ENCODE measurements at regions not wholly inside any gene's neighbourhood (a gene's known extent, or its start where the extent isn't known, plus 50 kb on each side); places are given as distances from the start of the nearest gene placed in this dataset.

DNA sequence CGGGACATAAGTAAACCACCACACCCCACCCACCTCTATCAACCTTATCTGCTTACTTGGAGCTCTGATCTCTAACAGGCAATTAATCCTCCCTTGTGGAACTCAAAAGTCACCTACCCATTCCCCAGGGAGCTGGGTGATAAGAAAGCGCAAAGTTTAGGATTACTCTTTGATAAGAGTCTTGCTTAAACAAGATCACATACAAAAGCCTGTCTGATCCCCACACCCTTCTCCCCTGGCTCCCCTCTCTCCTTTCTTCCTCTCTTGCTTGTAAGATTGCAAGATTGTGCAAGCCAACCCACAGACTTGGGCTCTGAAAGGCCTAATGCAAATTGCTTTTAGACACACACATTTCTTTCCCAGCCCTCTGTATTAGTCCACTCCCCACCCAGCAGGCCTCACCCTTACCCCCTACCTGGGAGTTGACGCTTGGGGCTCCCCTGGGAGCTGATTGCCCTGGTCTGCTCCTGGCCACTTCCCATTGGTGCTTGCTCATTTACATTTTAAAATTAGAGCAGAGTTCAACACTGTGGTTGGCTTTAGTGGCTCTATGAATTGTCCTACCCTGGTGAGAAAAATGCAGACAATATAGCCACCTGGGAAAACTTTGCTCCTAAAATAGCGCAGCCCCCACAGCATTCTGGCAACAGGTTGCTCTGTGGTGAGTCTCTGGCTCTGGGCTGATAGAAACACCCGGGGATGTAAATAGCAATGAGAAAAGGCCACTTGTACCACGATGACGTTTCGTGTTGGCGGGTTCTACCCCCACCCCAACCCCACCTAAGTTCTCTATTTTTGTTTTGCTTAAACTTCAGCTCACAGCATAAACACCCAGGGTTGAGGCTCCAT is 58.9 kb upstream of the EPCAM start (continued):
- no peak for TF ChIP-seq ZNF384 (IDR thresholded peaks at IDR 0.05; ENCODE audit: borderline replicate concordance, low read depth, low read length)

- ChIA-PET POLR2A (interaction anchor here (0.7 to 6.5 kb wide), 6 partner anchors 9 to 391 kb away, joined by 3 to 82 read pairs (median 6); no protein-coding TSS in a partner anchor), RAD21 (ENCODE audit: unreplicated experiment) (interaction anchor here (0.8 to 8.2 kb wide), 13 partner anchors 8 to 393 kb away, joined by 3 to 129 read pairs (median 7); no protein-coding TSS in a partner anchor), CTCF (interaction anchor here (0.6 to 9.8 kb wide), 9 partner anchors 9 to 392 kb away, joined by 3 to 120 read pairs (median 7); no protein-coding TSS in a partner anchor), SMC1A (ENCODE audit: uncharacterized antibody, unreplicated experiment) (interaction anchor here (0.7 to 9.9 kb wide), 16 partner anchors 8 to 366 kb away, joined by 3 to 145 read pairs (median 6); no protein-coding TSS in a partner anchor)
- H2AFZ ChIP-seq (ENCODE audit: control insufficient read depth, low read depth, low read length), result peak overlapping the region; percentile 54
- TF ChIP-seq KLF5 (IDR thresholded peaks at IDR 0.05; ENCODE audit: partially characterized antibody) (no peak), RAD51 (IDR thresholded peaks at IDR 0.05) (no peak), STAT1 (conservative IDR thresholded peaks at IDR 0.05) (peak; percentile 69; the same call in 1 of the 2 replicates), WRNIP1 (IDR thresholded peaks at IDR 0.05; ENCODE audit: borderline replicate concordance, low read depth, low read length) (0 out of 2 replicates have a peak, but pooled peaks have one; percentile 12), SMC3 (IDR thresholded peaks at IDR 0.05; ENCODE audit: borderline replicate concordance, low read length) (no peak), IRF4 (IDR thresholded peaks at IDR 0.05; ENCODE audit: low read depth, low read length) (no peak), BACH1 (IDR thresholded peaks at IDR 0.05; ENCODE audit: borderline replicate concordance) (0 out of 2 replicates have a peak, but pooled peaks have one; percentile 39), BHLHE40 (IDR thresholded peaks at IDR 0.05; ENCODE audit: borderline replicate concordance in 1 of 2, low read depth in 2 of 2, low read length in 1 of 2) (peak in 1 of 2 experiments; percentile 35; a peak in 2 of 4 replicates)
- peaks cover 44% of the 10 kb centered on the region for H3K4me1 ChIP-seq (ENCODE audit: control insufficient read depth, insufficient read depth, low read length)
- peak overlapping the region; percentile 99 for H3K4me2 ChIP-seq (ENCODE audit: control insufficient read depth, insufficient read depth)
- in situ Hi-C loops (cut with MboI) (no loop called here), intact Hi-C loops (cut with micrococcal nuclease; ENCODE audit: unreplicated experiment) (no loop called here)
- H3K9ac ChIP-seq (ENCODE audit: control insufficient read depth, insufficient read depth, low read length), result peak overlapping the region; percentile 74
- H4K20me1 ChIP-seq (ENCODE audit: control insufficient read depth, insufficient read depth), result no peaks in the 10 kb centered on the region
- peak; percentile 41 for ATAC-seq
- no peak for FAIRE-seq
- no peak for DNase-seq (ENCODE audit: low read depth, low spot score)
- 41% methylated on average over 5 of the region's 5 CpGs for WGBS (ENCODE audit: insufficient coverage, insufficient replicate concordance, low lambda C conversion rate, missing lambda C conversion rate)
- no peaks in the 10 kb centered on the region for H3K79me2 ChIP-seq (ENCODE audit: control insufficient read depth, insufficient read depth, low read length)
- no peaks in the 10 kb centered on the region for H3K27me3 ChIP-seq (replicated peaks in 1 of 2; ENCODE audit: control insufficient read depth in 2 of 2, insufficient read depth in 2 of 2, low read length in 1 of 2)
- no peaks in the 10 kb centered on the region for H3K36me3 ChIP-seq (ENCODE audit: control insufficient read depth in 2 of 2, insufficient read depth in 2 of 2, low read length in 1 of 2)
- peak overlapping the region; percentile 30; the same call in 1 of the 2 replicates for H3K4me3 ChIP-seq
- peak overlapping the region; percentile 88 for H3K27ac ChIP-seq (ENCODE audit: control insufficient read depth, insufficient read depth)
- TSS peak; percentile 100 for BruUV-seq (replicated peaks)
- H3K9me3 ChIP-seq (replicated peaks; ENCODE audit: control insufficient read depth, insufficient read depth, low read length), result no peaks in the 10 kb centered on the region
Measured at GRCh38 chr2:47309472-47309951, 59.6 kb upstream of the EPCAM start.

Data from GM12878 (cell line).